HFF-Myc (cell line): ENCODE measurements at regions not wholly inside any gene's neighbourhood (a gene's known extent, or its start where the extent isn't known, plus 50 kb on each side); places are given as distances from the start of the nearest gene placed in this dataset.

Experiments
- DNase-seq: peaks from one replicate; pipeline ENCODE4 v3.0.0-alpha.2; 2011; ENCODE audit warnings: low read depth; ENCODE audit errors: extremely low read depth
- H3K4me3 ChIP-seq: replicated peaks from 2 replicates; pipeline ENCODE4 v1.5.1; 2011; ENCODE audit warnings: low read depth, mild to moderate bottlenecking, control low read depth, low read length
- CTCF ChIP-seq: IDR thresholded peaks from 2 replicates; pipeline ENCODE4 v1.5.1; 2012; ENCODE audit warnings: mild to moderate bottlenecking, low read depth, low read length, control low read depth; ENCODE audit errors: missing control alignments

- DNase-seq = no peak
- H3K4me3 ChIP-seq = no peak overlapping the region
Measured at GRCh38 chr14:97413966-97414717, 617.0 kb downstream of the VRK1 start.

GRCh38 chr14:97414718-97415098 lies 617.5 kb downstream of the VRK1 start:
- no peak overlapping the region for H3K4me3 ChIP-seq
- DNase-seq = no peak
- no peak for TF ChIP-seq CTCF

More at GRCh38 chr14:97413966-97414717, 617.0 kb downstream of the VRK1 start:
- no peak for TF ChIP-seq CTCF

- DNase-seq = no peak
- TF ChIP-seq CTCF = no peak
Measured at GRCh38 chr14:97415907-97416306, 618.7 kb downstream of the VRK1 start.

GRCh38 chr14:97416550-97416949 lies 619.4 kb downstream of the VRK1 start:
- no peak overlapping the region for H3K4me3 ChIP-seq
- no peak for DNase-seq
- TF ChIP-seq CTCF = no peak

More at GRCh38 chr14:97415907-97416306, 618.7 kb downstream of the VRK1 start:
- H3K4me3 ChIP-seq = no peak overlapping the region

- no peak overlapping the region for H3K4me3 ChIP-seq
- TF ChIP-seq CTCF = no peak
- DNase-seq = no peak
Measured at GRCh38 chr14:97417331-97417730, 620.1 kb downstream of the VRK1 start.

- no peak overlapping the region for H3K4me3 ChIP-seq
- TF ChIP-seq CTCF = no peak
- DNase-seq = no peak
Measured at GRCh38 chr14:97420211-97420610, 623.0 kb downstream of the VRK1 start.

GRCh38 chr14:97426776-97427175 lies 629.6 kb downstream of the VRK1 start:
- no peak for TF ChIP-seq CTCF
- H3K4me3 ChIP-seq = no peak overlapping the region
- DNase-seq = no peak
